PFSK-1 (cell line): ENCODE measurements at regions not wholly inside any gene's neighbourhood (a gene's known extent, or its start where the extent isn't known, plus 50 kb on each side); places are given as distances from the start of the nearest gene placed in this dataset.

Experiments used
- FOXP2 ChIP-seq: optimal IDR thresholded peaks from 2 replicates; pipeline ENCODE3; 2011; ENCODE audit warnings: borderline replicate concordance, control low read depth, inconsistent platforms; ENCODE audit not compliant: insufficient read depth; ENCODE audit errors: extremely low read length, extremely low read depth
- POLR2AphosphoS5 ChIP-seq: IDR thresholded peaks from 2 replicates; pipeline ENCODE4 v1.6.1; 2012; ENCODE audit warnings: low read depth, mild to moderate bottlenecking, control low read depth, low read length, moderate library complexity
- SIN3A ChIP-seq: IDR thresholded peaks from 2 replicates; pipeline ENCODE4 v1.6.1; 2012; ENCODE audit warnings: mild to moderate bottlenecking, low read length, moderate library complexity, borderline replicate concordance; ENCODE audit not compliant: insufficient read depth
- TAF1 ChIP-seq: IDR thresholded peaks from 2 replicates; pipeline ENCODE4 v1.6.1; 2012; ENCODE audit warnings: low read length, control low read depth, borderline replicate concordance; ENCODE audit not compliant: insufficient read depth
- TF ChIP-seq, protein P1 (sequence below), 2 experiments: IDR thresholded peaks; 2 replicates each; pipeline versions ENCODE4 v1.6.1 to v1.8.0; 2011 to 2012; ENCODE audit warnings: low read depth in 2 of 2, low read length in 2 of 2, control low read depth in 1 of 2, inconsistent platforms in 1 of 2, mild to moderate bottlenecking in 1 of 2, moderate library complexity in 1 of 2; ENCODE audit not compliant: insufficient read depth in 1 of 2

DNA sequence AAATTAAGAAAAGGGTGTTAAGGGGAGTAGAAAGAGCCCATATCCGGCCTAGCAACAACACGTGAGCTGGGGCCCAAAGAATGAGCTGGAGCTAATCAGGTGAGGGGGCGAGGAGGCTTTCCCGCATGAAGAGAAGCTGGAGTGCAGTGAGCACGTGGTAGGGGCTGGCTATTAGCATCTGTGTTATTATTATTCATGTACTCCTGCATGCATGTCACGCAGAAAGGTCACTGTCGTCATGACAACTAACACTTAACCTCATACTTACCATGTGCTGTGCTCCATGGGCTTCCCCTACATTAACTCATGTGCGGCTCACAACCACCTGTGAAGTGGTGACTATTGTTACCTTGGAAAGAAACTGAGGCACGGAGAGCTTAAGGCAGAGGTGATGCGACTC, 227.6 kb upstream of the UBL3 start:
- TF ChIP-seq TAF1 (no peak), FOXP2 (no peak), SIN3A (no peak), POLR2AphosphoS5 (no peak)
- TF ChIP-seq, protein P1, sequence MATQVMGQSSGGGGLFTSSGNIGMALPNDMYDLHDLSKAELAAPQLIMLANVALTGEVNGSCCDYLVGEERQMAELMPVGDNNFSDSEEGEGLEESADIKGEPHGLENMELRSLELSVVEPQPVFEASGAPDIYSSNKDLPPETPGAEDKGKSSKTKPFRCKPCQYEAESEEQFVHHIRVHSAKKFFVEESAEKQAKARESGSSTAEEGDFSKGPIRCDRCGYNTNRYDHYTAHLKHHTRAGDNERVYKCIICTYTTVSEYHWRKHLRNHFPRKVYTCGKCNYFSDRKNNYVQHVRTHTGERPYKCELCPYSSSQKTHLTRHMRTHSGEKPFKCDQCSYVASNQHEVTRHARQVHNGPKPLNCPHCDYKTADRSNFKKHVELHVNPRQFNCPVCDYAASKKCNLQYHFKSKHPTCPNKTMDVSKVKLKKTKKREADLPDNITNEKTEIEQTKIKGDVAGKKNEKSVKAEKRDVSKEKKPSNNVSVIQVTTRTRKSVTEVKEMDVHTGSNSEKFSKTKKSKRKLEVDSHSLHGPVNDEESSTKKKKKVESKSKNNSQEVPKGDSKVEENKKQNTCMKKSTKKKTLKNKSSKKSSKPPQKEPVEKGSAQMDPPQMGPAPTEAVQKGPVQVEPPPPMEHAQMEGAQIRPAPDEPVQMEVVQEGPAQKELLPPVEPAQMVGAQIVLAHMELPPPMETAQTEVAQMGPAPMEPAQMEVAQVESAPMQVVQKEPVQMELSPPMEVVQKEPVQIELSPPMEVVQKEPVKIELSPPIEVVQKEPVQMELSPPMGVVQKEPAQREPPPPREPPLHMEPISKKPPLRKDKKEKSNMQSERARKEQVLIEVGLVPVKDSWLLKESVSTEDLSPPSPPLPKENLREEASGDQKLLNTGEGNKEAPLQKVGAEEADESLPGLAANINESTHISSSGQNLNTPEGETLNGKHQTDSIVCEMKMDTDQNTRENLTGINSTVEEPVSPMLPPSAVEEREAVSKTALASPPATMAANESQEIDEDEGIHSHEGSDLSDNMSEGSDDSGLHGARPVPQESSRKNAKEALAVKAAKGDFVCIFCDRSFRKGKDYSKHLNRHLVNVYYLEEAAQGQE (IDR thresholded peaks at IDR 0.05; ENCODE audit: insufficient read depth in 1 of 2, low read depth in 2 of 2, low read length in 2 of 2), result no peak

DNA sequence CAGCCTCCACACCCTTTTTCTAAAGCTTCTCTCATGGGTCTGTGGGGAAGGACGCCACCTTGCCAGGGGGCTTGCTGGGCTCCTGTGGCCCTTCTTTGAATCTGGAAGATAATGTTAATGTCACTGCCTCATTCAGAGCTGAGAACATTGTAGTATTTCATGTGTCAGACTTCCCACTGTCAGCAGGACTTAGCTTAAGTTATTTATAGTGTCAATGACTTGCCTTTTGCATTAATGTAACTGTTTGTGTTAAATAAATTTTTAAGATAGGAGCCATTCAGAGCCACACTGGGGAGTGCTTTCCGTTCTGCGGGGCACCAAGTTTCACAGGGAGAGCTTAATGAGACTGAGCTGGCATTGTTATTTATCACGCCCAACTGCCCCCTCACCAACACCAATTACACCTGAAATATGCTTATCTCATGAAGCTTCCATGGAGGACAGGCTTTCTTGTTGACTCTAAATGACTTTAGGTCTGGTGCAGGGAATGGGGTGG, 226.9 kb upstream of the UBL3 start:
- no peak for TF ChIP-seq FOXP2
- no peak for TF ChIP-seq SIN3A
- TF ChIP-seq, protein P1 (IDR thresholded peaks at IDR 0.05; ENCODE audit: insufficient read depth in 1 of 2, low read depth in 2 of 2, low read length in 2 of 2), result no peak
- no peak for TF ChIP-seq POLR2AphosphoS5
- TF ChIP-seq TAF1, result no peak

DNA sequence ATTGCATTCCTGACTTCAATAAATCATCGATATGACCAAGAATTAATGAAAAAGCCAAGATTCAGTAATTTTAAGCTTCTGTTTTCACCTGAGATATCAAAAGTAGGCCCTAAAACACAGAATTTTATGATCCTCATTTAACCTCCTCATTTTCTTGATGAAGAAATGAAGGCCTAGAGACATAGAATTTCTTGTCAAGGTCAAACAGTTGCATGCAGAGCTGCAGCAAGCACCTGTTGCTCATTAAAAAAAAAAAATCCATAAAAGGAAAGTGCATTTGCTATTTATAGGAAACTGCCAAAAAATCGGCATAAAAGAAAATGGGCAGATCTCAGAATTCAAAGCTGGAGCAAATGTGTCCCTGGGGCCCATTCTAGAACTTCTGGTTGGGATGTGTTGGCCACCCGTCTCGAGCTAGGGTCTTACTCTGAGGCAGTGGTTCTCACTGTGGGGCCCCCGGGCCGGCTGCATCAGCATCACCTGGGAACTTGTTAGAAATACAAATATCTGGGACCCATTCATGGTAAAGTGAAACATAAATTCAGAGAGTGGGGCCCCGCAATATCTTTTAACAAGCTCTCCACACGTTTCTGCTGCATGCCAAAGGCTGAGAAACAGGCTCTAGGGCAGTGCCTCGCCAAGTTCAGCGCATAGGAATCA, 224.7 kb upstream of the UBL3 start:
- no peak for TF ChIP-seq FOXP2
- TF ChIP-seq POLR2AphosphoS5, result no peak
- no peak for TF ChIP-seq SIN3A
- TF ChIP-seq, protein P1 (IDR thresholded peaks at IDR 0.05; ENCODE audit: insufficient read depth in 1 of 2, low read depth in 2 of 2, low read length in 2 of 2), result no peak
- TF ChIP-seq TAF1, result no peak

DNA sequence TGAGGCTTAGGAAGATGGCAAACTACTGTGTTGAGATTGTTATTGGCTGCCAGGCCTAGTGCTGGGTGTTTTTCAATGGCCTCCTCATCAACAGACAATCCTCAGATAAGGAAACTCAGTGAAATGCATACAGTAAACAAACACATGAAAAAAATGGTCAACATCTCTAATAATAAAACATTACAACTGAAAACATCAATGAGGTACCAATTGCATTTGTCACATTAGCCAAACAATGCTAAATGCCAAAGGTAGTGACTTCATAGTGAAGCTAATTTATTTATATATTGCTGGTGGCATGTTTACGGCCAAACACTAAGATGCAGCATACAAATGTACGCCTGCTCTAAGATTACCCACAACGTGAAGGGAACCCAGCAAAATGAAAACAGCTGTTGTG, 224.0 kb upstream of the UBL3 start:
- TF ChIP-seq SIN3A (no peak), TAF1 (no peak), FOXP2 (no peak), POLR2AphosphoS5 (no peak)
- TF ChIP-seq, protein P1 (IDR thresholded peaks at IDR 0.05; ENCODE audit: insufficient read depth in 1 of 2, low read depth in 2 of 2, low read length in 2 of 2), result no peak

DNA sequence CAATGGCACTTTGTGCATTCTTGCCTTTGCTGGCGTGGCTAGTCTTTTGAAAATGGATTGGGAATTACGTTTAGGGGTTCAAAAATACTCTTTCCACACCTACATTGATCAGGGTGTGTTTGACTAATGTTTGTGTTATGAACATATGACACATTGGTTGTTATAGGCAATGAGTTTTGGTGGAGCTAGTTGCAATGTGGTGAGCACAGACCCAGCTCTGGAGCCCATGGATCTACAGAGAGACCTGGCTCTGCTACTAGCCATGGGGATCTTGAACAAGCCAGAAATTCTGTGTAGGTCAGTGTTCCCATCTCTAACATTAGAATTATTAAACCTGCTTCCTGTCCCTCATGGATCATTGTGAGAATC, 222.4 kb upstream of the UBL3 start:
- no peak for TF ChIP-seq SIN3A
- no peak for TF ChIP-seq FOXP2
- TF ChIP-seq, protein P1 (IDR thresholded peaks at IDR 0.05; ENCODE audit: insufficient read depth in 1 of 2, low read depth in 2 of 2, low read length in 2 of 2), result no peak
- TF ChIP-seq TAF1, result no peak
- TF ChIP-seq POLR2AphosphoS5, result no peak
